WTC11 (cell line): ENCODE measurements at regions not wholly inside any gene's neighbourhood (a gene's known extent, or its start where the extent isn't known, plus 50 kb on each side); places are given as distances from the start of the nearest gene placed in this dataset.

Experiments
- CTCF ChIP-seq: fragments of 200-600 bp; IDR thresholded peaks from 2 replicates; pipeline ENCODE4 v1.8.0; 2022; ENCODE audit warnings: antibody characterized with exemption
- ZBTB21 ChIP-seq: sonication (generic); formaldehyde crosslinking; IDR thresholded peaks from 2 replicates; pipeline ENCODE4 v1.8.1; 2023; ENCODE audit warnings: mild to moderate bottlenecking, missing genetic modification reagents, borderline replicate concordance

GRCh38 chr4:96009427-96010119 is 169.7 kb downstream of the PDHA2 start:
- no peak for TF ChIP-seq CTCF
- no peak for TF ChIP-seq ZBTB21
